ENCODE measurements at regions not wholly inside any gene's neighbourhood (a gene's known extent, or its start where the extent isn't known, plus 50 kb on each side); places are given as distances from the start of the nearest gene placed in this dataset.
A peak's percentile ranks its signal among the peaks of the same experiment; 100 is the strongest.

- ATAC-seq (no peak), DNase-seq (ENCODE audit: low spot score in 2 of 2) (no peak)
- Mint-ChIP-seq H3K9me3 (peaks cover 3 to 13% of the 10 kb centered on the region in 2 donors), H3K27ac (no peak overlapping the region), H3K36me3 (no peaks in the 10 kb centered on the region)
Observed at GRCh38 chr5:4156889-4157288, 561.3 kb downstream of the IRX1 start.

GRCh38 chr5:4158750-4159447 is 563.3 kb downstream of the IRX1 start:
- H3K9me3 Mint-ChIP-seq = peaks cover 5 to 14% of the 10 kb centered on the region in 2 donors
- H3K27ac Mint-ChIP-seq = no peak overlapping the region
- H3K36me3 Mint-ChIP-seq = no peaks in the 10 kb centered on the region
- no peak for DNase-seq (ENCODE audit: low spot score in 2 of 2)
- no peak for ATAC-seq

GRCh38 chr5:4159681-4160080 is 564.0 kb downstream of the IRX1 start:
- Mint-ChIP-seq H3K9me3 (peaks cover 5 to 14% of the 10 kb centered on the region in 2 donors), H3K27ac (no peak overlapping the region), H3K36me3 (no peaks in the 10 kb centered on the region)
- ATAC-seq (no peak), DNase-seq (ENCODE audit: low spot score in 2 of 2) (no peak)

- H3K9me3 Mint-ChIP-seq = peaks cover 8 to 9% of the 10 kb centered on the region in 2 donors
- DNase-seq (ENCODE audit: low spot score in 2 of 2) (no peak), ATAC-seq (no peak)
- no peak overlapping the region for H3K27ac Mint-ChIP-seq
- no peaks in the 10 kb centered on the region for H3K36me3 Mint-ChIP-seq
Observed at GRCh38 chr5:4164167-4164566, 568.5 kb downstream of the IRX1 start.

- H3K36me3 Mint-ChIP-seq = peaks cover 0 to 14% of the 10 kb centered on the region in 2 donors
- no peak overlapping the region for H3K27ac Mint-ChIP-seq
- ATAC-seq = no peak
- no peak for DNase-seq (ENCODE audit: low spot score in 2 of 2)
- peaks cover 9 to 29% of the 10 kb centered on the region in 2 donors for H3K9me3 Mint-ChIP-seq
Observed at GRCh38 chr5:4180703-4181102, 585.1 kb downstream of the IRX1 start.

- no peak overlapping the region for H3K27ac Mint-ChIP-seq
- peaks cover 0 to 9% of the 10 kb centered on the region in 2 donors for H3K36me3 Mint-ChIP-seq
- DNase-seq (ENCODE audit: low spot score in 2 of 2) (no peak), ATAC-seq (no peak)
- peaks cover 9 to 28% of the 10 kb centered on the region in 2 donors for H3K9me3 Mint-ChIP-seq
Observed at GRCh38 chr5:4182144-4182543, 586.5 kb downstream of the IRX1 start.

- ATAC-seq = no peak
- Mint-ChIP-seq H3K27ac (no peak overlapping the region), H3K36me3 (peaks cover 0 to 9% of the 10 kb centered on the region in 2 donors), H3K9me3 (peaks cover 8 to 24% of the 10 kb centered on the region in 2 donors)
- DNase-seq (ENCODE audit: low spot score in 2 of 2) = no peak
Observed at GRCh38 chr5:4185127-4185526, 589.5 kb downstream of the IRX1 start.

GRCh38 chr5:4188704-4189103 is 593.1 kb downstream of the IRX1 start:
- ATAC-seq = peak; percentile 39 to 40
- DNase-seq (ENCODE audit: low spot score in 2 of 2) = no peak
- Mint-ChIP-seq H3K27ac (no peak overlapping the region), H3K36me3 (peaks cover 0 to 7% of the 10 kb centered on the region in 2 donors), H3K9me3 (peaks cover 8 to 22% of the 10 kb centered on the region in 2 donors)

GRCh38 chr5:4189317-4189716 is 593.7 kb downstream of the IRX1 start:
- peak overlapping the region in 1 of 2 donors; percentile 29 for H3K27ac Mint-ChIP-seq
- H3K9me3 Mint-ChIP-seq = peaks cover 8 to 16% of the 10 kb centered on the region in 2 donors
- ATAC-seq (peak; percentile 69 to 82), DNase-seq (ENCODE audit: low spot score in 2 of 2) (no peak)
- peaks cover 0 to 1% of the 10 kb centered on the region in 2 donors for H3K36me3 Mint-ChIP-seq

- no peak overlapping the region for H3K27ac Mint-ChIP-seq
- no peak for DNase-seq (ENCODE audit: low spot score in 2 of 2)
- H3K9me3 Mint-ChIP-seq = peaks cover 4 to 9% of the 10 kb centered on the region in 2 donors
- H3K36me3 Mint-ChIP-seq = no peaks in the 10 kb centered on the region
- ATAC-seq = peak; percentile 45 to 66
Observed at GRCh38 chr5:4191041-4191440, 595.4 kb downstream of the IRX1 start.

- ATAC-seq = peak; percentile 36 to 63
- no peaks in the 10 kb centered on the region for H3K36me3 Mint-ChIP-seq
- no peak overlapping the region for H3K27ac Mint-ChIP-seq
- DNase-seq (ENCODE audit: low spot score in 2 of 2) = no peak
- peaks cover 0 to 6% of the 10 kb centered on the region in 2 donors for H3K9me3 Mint-ChIP-seq
Observed at GRCh38 chr5:4191703-4192102, 596.1 kb downstream of the IRX1 start.

- ATAC-seq (peak in 1 of 2 donors; percentile 4), DNase-seq (ENCODE audit: low spot score in 2 of 2) (no peak)
- Mint-ChIP-seq H3K27ac (no peak overlapping the region), H3K36me3 (no peaks in the 10 kb centered on the region), H3K9me3 (peaks cover 0 to 7% of the 10 kb centered on the region in 2 donors)
Observed at GRCh38 chr5:4192111-4192510, 596.5 kb downstream of the IRX1 start.

GRCh38 chr5:4196744-4197143 is 601.1 kb downstream of the IRX1 start:
- ATAC-seq (no peak), DNase-seq (ENCODE audit: low spot score in 2 of 2) (no peak)
- Mint-ChIP-seq H3K9me3 (peaks cover 0 to 11% of the 10 kb centered on the region in 2 donors), H3K27ac (no peak overlapping the region), H3K36me3 (no peaks in the 10 kb centered on the region)

GRCh38 chr5:4197151-4197550 is 601.5 kb downstream of the IRX1 start:
- Mint-ChIP-seq H3K9me3 (peaks cover 0 to 11% of the 10 kb centered on the region in 2 donors), H3K36me3 (no peaks in the 10 kb centered on the region)
- no peak for ATAC-seq

GRCh38 chr5:4198461-4198860 is 602.8 kb downstream of the IRX1 start:
- H3K27ac Mint-ChIP-seq = no peak overlapping the region
- H3K9me3 Mint-ChIP-seq = peaks cover 0 to 11% of the 10 kb centered on the region in 2 donors
- DNase-seq (ENCODE audit: low spot score in 2 of 2) (no peak), ATAC-seq (no peak)
- no peaks in the 10 kb centered on the region for H3K36me3 Mint-ChIP-seq

More at GRCh38 chr5:4197151-4197550, 601.5 kb downstream of the IRX1 start:
- H3K27ac Mint-ChIP-seq = no peak overlapping the region
- DNase-seq (ENCODE audit: low spot score in 2 of 2) = no peak

- ATAC-seq = no peak
- H3K27ac Mint-ChIP-seq = no peak overlapping the region
- H3K36me3 Mint-ChIP-seq = no peaks in the 10 kb centered on the region
- DNase-seq (ENCODE audit: low spot score in 2 of 2) = no peak
- H3K9me3 Mint-ChIP-seq = peaks cover 0 to 11% of the 10 kb centered on the region in 2 donors
Observed at GRCh38 chr5:4199049-4199841, 603.6 kb downstream of the IRX1 start.

GRCh38 chr5:4203146-4203545 is 607.5 kb downstream of the IRX1 start:
- Mint-ChIP-seq H3K27ac (no peak overlapping the region), H3K9me3 (peaks cover 0 to 3% of the 10 kb centered on the region in 2 donors)
- ATAC-seq = no peak

More at GRCh38 chr5:4203146-4203545, 607.5 kb downstream of the IRX1 start:
- H3K36me3 Mint-ChIP-seq = no peaks in the 10 kb centered on the region
- no peak for DNase-seq (ENCODE audit: low spot score in 2 of 2)

Data from activated naive CD4-positive, alpha-beta T cell treated with anti-CD3 and anti-CD28 coated beads, Interleukin-2, amount 50 U/mL, for 72 hours (primary cell).